OCI-LY1 (cell line): ENCODE measurements at regions not wholly inside any gene's neighbourhood (a gene's known extent, or its start where the extent isn't known, plus 50 kb on each side); places are given as distances from the start of the nearest gene placed in this dataset.

Source experiments
- EZH2 ChIP-seq: fragments of 200-600 bp; sonication (generic), shearing (Covaris generic); IDR thresholded peaks from 2 replicates; pipeline ENCODE4 v1.8.0; 2017; ENCODE audit warnings: borderline replicate concordance, mixed run types, mild to moderate bottlenecking, antibody characterized with exemption, low read length, moderate library complexity, mixed read lengths
- TF ChIP-seq, protein P1 (sequence below): fragments of 200-600 bp; sonication (generic), shearing (Covaris generic); IDR thresholded peaks from 2 replicates; pipeline ENCODE4 v1.5.1; 2017; ENCODE audit warnings: mild to moderate bottlenecking, antibody characterized with exemption, low read length, moderate library complexity, mixed read lengths

DNA sequence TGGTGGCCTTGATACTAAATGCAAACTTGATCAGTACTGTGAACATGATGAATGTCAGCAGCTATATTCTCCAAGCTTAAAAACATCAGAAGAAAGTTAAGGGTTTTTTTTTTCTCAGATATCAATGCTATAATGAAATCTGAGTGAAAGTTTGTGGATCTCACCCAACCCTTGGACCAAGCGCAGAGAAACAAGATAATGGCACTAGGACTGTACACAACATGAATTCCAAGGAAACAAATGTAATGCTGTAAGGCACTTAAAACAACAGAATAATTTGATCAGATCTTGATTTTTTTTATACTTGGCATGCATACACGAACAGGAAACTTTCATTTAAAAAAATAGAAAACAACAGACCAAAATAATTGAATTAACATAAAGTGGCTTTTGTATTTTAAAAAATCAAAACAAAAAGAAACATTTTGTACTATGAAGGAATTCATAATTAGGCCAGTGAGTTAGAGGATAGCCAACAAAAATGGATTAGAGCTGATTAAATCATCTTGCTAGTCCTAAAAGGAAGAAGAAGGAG is 1154.0 kb upstream of the EYS start:
- no peak for TF ChIP-seq EZH2
- TF ChIP-seq, protein P1, sequence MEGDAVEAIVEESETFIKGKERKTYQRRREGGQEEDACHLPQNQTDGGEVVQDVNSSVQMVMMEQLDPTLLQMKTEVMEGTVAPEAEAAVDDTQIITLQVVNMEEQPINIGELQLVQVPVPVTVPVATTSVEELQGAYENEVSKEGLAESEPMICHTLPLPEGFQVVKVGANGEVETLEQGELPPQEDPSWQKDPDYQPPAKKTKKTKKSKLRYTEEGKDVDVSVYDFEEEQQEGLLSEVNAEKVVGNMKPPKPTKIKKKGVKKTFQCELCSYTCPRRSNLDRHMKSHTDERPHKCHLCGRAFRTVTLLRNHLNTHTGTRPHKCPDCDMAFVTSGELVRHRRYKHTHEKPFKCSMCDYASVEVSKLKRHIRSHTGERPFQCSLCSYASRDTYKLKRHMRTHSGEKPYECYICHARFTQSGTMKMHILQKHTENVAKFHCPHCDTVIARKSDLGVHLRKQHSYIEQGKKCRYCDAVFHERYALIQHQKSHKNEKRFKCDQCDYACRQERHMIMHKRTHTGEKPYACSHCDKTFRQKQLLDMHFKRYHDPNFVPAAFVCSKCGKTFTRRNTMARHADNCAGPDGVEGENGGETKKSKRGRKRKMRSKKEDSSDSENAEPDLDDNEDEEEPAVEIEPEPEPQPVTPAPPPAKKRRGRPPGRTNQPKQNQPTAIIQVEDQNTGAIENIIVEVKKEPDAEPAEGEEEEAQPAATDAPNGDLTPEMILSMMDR = no peak
